NCI-H1930 (cell line): ENCODE measurements at regions not wholly inside any gene's neighbourhood (a gene's known extent, or its start where the extent isn't known, plus 50 kb on each side); places are given as distances from the start of the nearest gene placed in this dataset.
"Not testable (repeated sequence)": the region's sequence is repeated elsewhere in the genome, so short reads cannot be mapped to it uniquely, and the experiment has no call there.

Experiments
- DNase-seq, 2 experiments: peaks; one replicate each; lab custom pipeline; 2025; lab: John Stamatoyannopoulos, UW

GRCh38 chrX:106356580-106356979 lies 188.5 kb downstream of the PWWP3B start:
- DNase-seq = no peak

GRCh38 chrX:106363214-106363613 lies 195.1 kb downstream of the PWWP3B start:
- DNase-seq = no peak

GRCh38 chrX:106378616-106379015 lies 210.5 kb downstream of the PWWP3B start:
- no peak for DNase-seq

- no peak for DNase-seq
These were observed 220.4 kb upstream of the RADX start for GRCh38 chrX:106391284-106391911.

GRCh38 chrX:106392346-106392745 lies 219.4 kb upstream of the RADX start:
- DNase-seq = no peak

- DNase-seq = peak in 1 of 2 experiments; percentile 1
These were observed 213.8 kb upstream of the RADX start for GRCh38 chrX:106397788-106398538.

- DNase-seq = no peak
These were observed 209.7 kb upstream of the RADX start for GRCh38 chrX:106401965-106402559.

DNA sequence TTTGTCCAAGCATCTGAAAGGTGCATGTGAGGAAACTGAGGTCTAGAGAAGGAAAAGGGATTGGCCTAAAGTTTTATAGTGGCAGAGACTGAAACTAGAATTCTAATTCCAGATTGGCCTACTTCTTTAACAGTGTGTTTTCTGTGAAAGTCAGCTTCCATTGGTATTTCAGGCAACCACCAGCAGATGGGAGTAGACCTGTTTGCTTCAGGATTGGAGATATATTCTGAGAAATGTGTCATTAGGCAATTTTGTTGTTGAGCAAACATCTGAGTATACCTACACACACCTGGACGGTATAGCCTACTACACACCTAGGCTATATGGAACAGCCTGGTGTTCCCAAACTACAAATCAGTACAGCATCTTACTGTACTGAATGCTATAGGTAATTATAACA lies 207.3 kb upstream of the RADX start:
- no peak for DNase-seq

GRCh38 chrX:106415276-106415895 lies 196.4 kb upstream of the RADX start:
- no peak for DNase-seq

- DNase-seq = no peak
These were observed 175.1 kb upstream of the RADX start for GRCh38 chrX:106436691-106437090.

DNA sequence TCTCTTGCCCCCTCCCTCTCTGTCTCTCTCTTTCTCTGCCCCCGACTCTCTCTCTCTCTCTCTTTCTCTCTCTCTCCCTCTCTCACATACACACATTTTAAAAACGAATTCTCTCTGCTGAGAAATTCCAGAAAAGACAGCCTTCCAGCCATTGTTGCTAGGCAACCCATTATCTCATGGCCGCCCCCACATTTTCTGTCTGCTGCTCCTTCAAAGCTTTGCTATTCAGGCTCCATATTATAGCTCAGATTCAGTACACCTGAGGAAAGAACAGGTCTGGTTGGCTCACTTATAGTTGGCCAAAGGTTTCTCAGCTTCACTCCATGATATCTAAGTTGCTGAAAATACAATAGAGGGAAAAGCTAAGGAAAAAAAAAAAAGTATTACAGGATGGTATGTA lies 174.4 kb upstream of the RADX start:
- no peak for DNase-seq

DNA sequence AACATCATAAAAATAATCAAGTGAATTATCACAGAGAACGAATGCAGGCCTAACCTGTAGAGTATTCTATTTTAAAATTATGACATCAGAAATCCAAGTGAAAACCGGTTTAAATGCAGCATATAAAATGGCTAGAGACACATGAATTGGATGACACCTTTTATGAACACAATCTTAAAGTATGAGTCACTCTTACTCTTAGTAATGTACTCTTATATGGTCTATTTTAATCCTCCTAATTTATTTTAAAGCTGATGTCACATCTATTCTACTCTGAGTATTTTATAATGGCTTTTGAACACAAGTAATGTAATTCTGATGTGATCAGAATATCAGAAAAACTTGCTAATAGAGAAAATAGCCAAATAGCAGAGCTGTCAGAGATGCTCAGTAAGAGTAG lies 161.4 kb upstream of the RADX start:
- DNase-seq = no peak

DNA sequence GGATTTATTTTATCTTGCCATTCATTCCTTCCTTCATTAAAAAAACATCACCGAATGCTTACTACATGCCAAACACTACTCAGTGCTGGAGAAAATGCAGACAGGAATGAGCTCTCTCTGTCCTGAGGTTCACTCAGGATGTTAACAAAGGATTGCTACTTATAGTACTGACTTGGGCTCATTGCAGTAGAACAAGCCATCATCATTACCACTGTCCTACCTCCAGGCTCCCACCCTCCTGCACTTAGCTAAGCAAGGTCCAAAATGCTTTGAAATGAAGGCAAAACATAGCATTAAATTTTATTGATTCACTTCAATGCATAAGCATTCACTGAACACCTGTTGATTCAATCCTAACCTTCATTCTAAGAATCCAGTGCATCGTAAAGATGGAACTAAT lies 159.8 kb upstream of the RADX start:
- no peak for DNase-seq

- DNase-seq = no peak
These were observed 156.8 kb upstream of the RADX start for GRCh38 chrX:106454991-106455390.

DNA sequence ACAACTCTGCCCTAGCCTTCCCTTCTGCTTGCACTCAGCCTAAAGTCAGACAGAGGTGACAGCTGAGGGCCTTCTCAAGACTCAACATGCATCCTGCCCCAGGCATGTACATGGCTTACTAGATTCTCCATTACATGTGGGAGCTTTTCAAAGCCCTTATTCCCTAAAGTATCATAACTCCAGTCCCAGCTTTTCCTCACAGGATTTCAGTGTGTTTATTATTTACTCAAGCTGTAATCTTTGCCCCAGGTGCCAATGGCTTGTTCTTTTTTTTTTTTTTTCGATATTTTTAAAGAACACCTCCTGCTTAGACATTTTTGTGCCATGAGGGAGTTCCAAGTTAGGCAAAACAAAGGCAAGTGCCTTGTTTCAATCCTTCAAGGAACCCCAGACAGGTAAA lies 154.0 kb upstream of the RADX start:
- no peak for DNase-seq

GRCh38 chrX:106467422-106467821 lies 144.4 kb upstream of the RADX start:
- DNase-seq = no peak

DNA sequence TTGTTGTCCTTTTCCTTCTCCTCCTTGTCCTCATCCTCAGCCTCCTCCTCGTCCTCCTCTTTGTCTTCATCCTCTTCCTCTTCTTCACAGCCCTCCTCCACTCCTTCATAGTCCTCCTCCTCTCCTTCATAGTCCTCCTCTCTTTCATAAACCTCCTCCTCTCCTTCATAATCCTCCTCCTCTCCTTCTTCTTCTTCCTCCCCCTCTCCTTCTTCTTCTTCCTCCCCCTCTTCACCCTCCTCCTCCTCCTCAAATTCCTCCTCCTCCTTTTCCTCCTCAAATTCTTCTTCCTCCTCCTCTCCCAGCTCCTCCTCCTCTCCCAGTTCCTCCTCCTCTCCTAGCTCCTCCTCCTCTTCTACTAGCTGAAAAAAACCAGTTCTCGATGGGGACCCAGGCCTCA lies 143.8 kb upstream of the RADX start:
- no peak for DNase-seq

GRCh38 chrX:106468433-106468832 lies 143.3 kb upstream of the RADX start:
- no peak for DNase-seq

GRCh38 chrX:106479920-106480319 lies 131.9 kb upstream of the RADX start:
- DNase-seq = no peak

GRCh38 chrX:106481341-106481740 lies 130.4 kb upstream of the RADX start:
- peak; percentile 1 to 39 for DNase-seq

DNA sequence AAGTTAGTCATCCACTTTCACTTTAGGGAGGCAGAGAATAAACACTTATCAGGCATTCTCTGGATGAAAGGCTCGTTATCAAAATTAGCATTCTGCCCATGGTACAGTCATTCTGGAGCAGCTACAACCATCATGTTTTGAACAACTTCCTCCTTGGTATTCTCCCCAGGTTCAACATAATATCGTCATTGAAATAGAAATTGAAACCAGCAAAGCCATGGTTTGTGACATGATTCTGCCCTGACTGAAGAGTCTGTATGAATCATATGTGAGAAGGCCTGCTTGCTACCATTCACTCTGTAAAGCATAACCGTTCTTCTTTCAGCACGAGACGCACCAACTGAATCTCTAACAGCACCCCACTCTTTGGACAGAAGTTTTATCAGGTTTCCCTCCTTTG lies 127.5 kb upstream of the RADX start:
- no peak for DNase-seq

DNA sequence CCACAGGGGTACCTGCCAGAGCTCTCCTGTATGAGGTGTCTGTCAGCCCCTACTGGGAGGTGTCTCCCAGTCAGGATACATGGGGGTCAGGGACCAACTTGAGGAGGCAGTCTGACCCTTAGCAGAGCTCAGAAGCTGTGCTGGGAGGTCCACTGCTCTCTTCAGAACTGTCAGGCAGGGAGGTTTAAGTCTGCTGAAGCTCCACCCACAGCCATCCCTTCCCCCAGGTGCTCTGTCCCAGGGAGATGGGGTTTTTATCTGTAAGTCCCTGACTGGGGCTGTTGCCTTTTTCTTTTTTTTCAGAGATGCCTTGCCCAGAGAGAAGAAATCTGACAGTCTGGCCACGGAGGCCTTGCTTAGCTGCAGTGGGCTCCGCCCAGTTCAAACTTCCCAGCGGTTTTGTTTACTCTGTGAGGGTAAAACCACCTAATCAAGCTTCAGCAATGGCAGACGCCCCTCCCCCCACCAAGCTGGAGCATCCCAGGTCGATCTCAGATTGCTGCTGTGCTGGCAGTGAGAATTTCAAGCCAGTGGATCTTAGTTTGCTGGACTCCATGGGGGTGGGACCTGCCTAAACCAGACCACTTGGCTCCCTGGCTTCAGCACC lies 118.5 kb upstream of the RADX start:
- not testable (repeated sequence) for DNase-seq

- DNase-seq = no peak
These were observed 112.3 kb upstream of the RADX start for GRCh38 chrX:106499473-106499872.
